ENCODE measurements at regions not wholly inside any gene's neighbourhood (a gene's known extent, or its start where the extent isn't known, plus 50 kb on each side); places are given as distances from the start of the nearest gene placed in this dataset.
A peak's percentile ranks its signal among the peaks of the same experiment; 100 is the strongest.

- BruUV-seq (replicated peaks), result no TSS peak
- Histone ChIP-seq H3K9me3 (ENCODE audit: control insufficient read depth, insufficient read depth, low read depth, low read length) (no peaks in the 10 kb centered on the region), H3K36me3 (ENCODE audit: control insufficient read depth, insufficient read depth, low read length) (no peaks in the 10 kb centered on the region), H3K27ac (ENCODE audit: low read length) (no peak overlapping the region), H3K27me3 (ENCODE audit: control insufficient read depth, insufficient read depth, low read length) (no peaks in the 10 kb centered on the region), H3K4me3 (ENCODE audit: low read depth in 2 of 2, low read length in 2 of 2) (no peak overlapping the region), H3K4me1 (ENCODE audit: control insufficient read depth, insufficient read depth, low read length) (no peaks in the 10 kb centered on the region)
- TF ChIP-seq CTCF (IDR thresholded peaks at IDR 0.05), result no peak
- no peak for TF ChIP-seq POLR2AphosphoS5 (IDR thresholded peaks at IDR 0.05; ENCODE audit: low read depth, low read length)
- no peak for TF ChIP-seq SIN3A (IDR thresholded peaks at IDR 0.05; ENCODE audit: borderline replicate concordance, insufficient read depth, low read depth, low read length)
- no peak for TF ChIP-seq REST (IDR thresholded peaks at IDR 0.05; ENCODE audit: insufficient read depth in 1 of 2, low read depth in 2 of 2, low read length in 1 of 2)
- TF ChIP-seq TCF7L2 (IDR thresholded peaks at IDR 0.05; ENCODE audit: low read depth, low read length), result no peak
- in situ Hi-C loops (cut with HindIII; ENCODE audit: low pct_unique_long_range_greater_than_20kb, low sequenced_read_pairs), result no loop called here
- intact Hi-C loops (cut with micrococcal nuclease; ENCODE audit: unreplicated experiment), result no loop called here
- ATAC-seq (peak; percentile 60), DNase-seq (ENCODE audit: low read depth, low spot score) (no peak)
- POLR2A ChIA-PET, result no interaction called here
- CTCF ChIA-PET, result interaction anchor here (0.5 kb wide), 1 partner anchor 1139 kb away, joined by 4 read pairs; no protein-coding TSS in a partner anchor
Measured at GRCh38 chr2:182522405-182522896, 95.6 kb upstream of the PDE1A start.

- POLR2A ChIA-PET, result no interaction called here
- DNase-seq (ENCODE audit: low read depth, low spot score) (no peak), ATAC-seq (no peak)
- no peaks in the 10 kb centered on the region for H3K4me1 ChIP-seq (ENCODE audit: control insufficient read depth, insufficient read depth, low read length)
- intact Hi-C loops (cut with micrococcal nuclease; ENCODE audit: unreplicated experiment), result no loop called here
- BruUV-seq (replicated peaks), result no TSS peak
- TF ChIP-seq CTCF (IDR thresholded peaks at IDR 0.05), result no peak
- TF ChIP-seq REST (IDR thresholded peaks at IDR 0.05; ENCODE audit: insufficient read depth in 1 of 2, low read depth in 2 of 2, low read length in 1 of 2), result no peak
- TF ChIP-seq POLR2AphosphoS5 (IDR thresholded peaks at IDR 0.05; ENCODE audit: low read depth, low read length), result no peak
- TF ChIP-seq TCF7L2 (IDR thresholded peaks at IDR 0.05; ENCODE audit: low read depth, low read length), result no peak
- no peak for TF ChIP-seq SIN3A (IDR thresholded peaks at IDR 0.05; ENCODE audit: borderline replicate concordance, insufficient read depth, low read depth, low read length)
- in situ Hi-C loops (cut with HindIII; ENCODE audit: low pct_unique_long_range_greater_than_20kb, low sequenced_read_pairs), result no loop called here
- CTCF ChIA-PET, result interaction anchor here (0.5 kb wide), 1 partner anchor 1140 kb away, joined by 4 read pairs; no protein-coding TSS in a partner anchor
- no peaks in the 10 kb centered on the region for H3K9me3 ChIP-seq (ENCODE audit: control insufficient read depth, insufficient read depth, low read depth, low read length)
- H3K4me3 ChIP-seq (ENCODE audit: low read depth in 2 of 2, low read length in 2 of 2), result no peak overlapping the region
- H3K36me3 ChIP-seq (ENCODE audit: control insufficient read depth, insufficient read depth, low read length), result no peaks in the 10 kb centered on the region
- H3K27me3 ChIP-seq (ENCODE audit: control insufficient read depth, insufficient read depth, low read length), result no peaks in the 10 kb centered on the region
- H3K27ac ChIP-seq (ENCODE audit: low read length), result no peak overlapping the region
Measured at GRCh38 chr2:182522972-182523473, 96.2 kb upstream of the PDE1A start.

Data from Panc1 (cell line).